PC-9 (cell line): ENCODE measurements at regions not wholly inside any gene's neighbourhood (a gene's known extent, or its start where the extent isn't known, plus 50 kb on each side); places are given as distances from the start of the nearest gene placed in this dataset.

Source experiments
- BruUV-seq: library from RNA; stranded (reverse); fragments of 400-500 nt; replicated peaks from 2 replicates; lab custom pipeline; 2021; lab: Mats Ljungman, UMichigan
- CTCF ChIA-PET: fragments of 300-600 bp; sonication (Branson Sonifier 250); formaldehyde crosslinking; loops from one replicate; lab custom pipeline; 2022; ENCODE audit warnings: antibody characterized with exemption; lab: Charles Lee
- POLR2A ChIA-PET: fragments of 300-600 bp; sonication (Branson Sonifier 250); formaldehyde crosslinking; loops from one replicate; lab custom pipeline; 2022; ENCODE audit warnings: antibody characterized with exemption; ENCODE audit not compliant: unreplicated experiment; lab: Charles Lee
- DNase-seq, 2 experiments: peaks; one replicate each; pipeline versions ENCODE4 v3.0.0 to v3.0.0-alpha.2; 2015 to 2022; ENCODE audit warnings: mixed read lengths in 1 of 2
- H2AFZ ChIP-seq: fragments of 200-600 bp; sonication (generic); 2 replicates; pipeline ENCODE4 v1.8.1; 2017; ENCODE audit warnings: antibody characterized with exemption
- H3F3A ChIP-seq: fragments of 200-600 bp; sonication (generic); 2 replicates; pipeline ENCODE4 v1.8.1; 2017; ENCODE audit warnings: antibody characterized with exemption, mild to moderate bottlenecking, low read depth; ENCODE audit not compliant: insufficient read depth
- H3K27ac ChIP-seq: fragments of 200-600 bp; sonication (generic); 2 replicates; pipeline ENCODE4 v1.6.1; 2016; ENCODE audit warnings: mixed run types
- H3K27me3 ChIP-seq: fragments of 200-600 bp; sonication (generic); 2 replicates; pipeline ENCODE4 v1.6.1; 2016; ENCODE audit warnings: low read depth, mixed run types; ENCODE audit not compliant: insufficient read depth
- H3K36me3 ChIP-seq: fragments of 200-600 bp; sonication (generic); 2 replicates; pipeline ENCODE4 v1.6.1; 2016; ENCODE audit warnings: low read depth, mixed run types
- H3K4me1 ChIP-seq: fragments of 200-600 bp; sonication (generic); replicated peaks from 2 replicates; pipeline ENCODE4 v1.6.1; 2016; ENCODE audit warnings: mixed run types; ENCODE audit not compliant: insufficient read depth
- H3K4me2 ChIP-seq: fragments of 200-600 bp; sonication (generic); 2 replicates; pipeline ENCODE4 v1.6.1; 2017; ENCODE audit warnings: mixed run types
- H3K4me3 ChIP-seq: fragments of 200-600 bp; sonication (generic); 2 replicates; pipeline ENCODE4 v1.6.1; 2016; ENCODE audit warnings: mixed run types
- H3K79me2 ChIP-seq: fragments of 200-600 bp; sonication (generic); 2 replicates; pipeline ENCODE4 v1.6.1; 2017; ENCODE audit warnings: low read depth, mixed run types
- H3K9me2 ChIP-seq: fragments of 200-600 bp; sonication (generic); 2 replicates; pipeline ENCODE4 v1.8.1; 2017; ENCODE audit warnings: mild to moderate bottlenecking; ENCODE audit not compliant: insufficient read depth
- H3K9me3 ChIP-seq: fragments of 200-600 bp; sonication (generic); 2 replicates; pipeline ENCODE4 v1.8.1; 2016; ENCODE audit warnings: low read depth; ENCODE audit not compliant: insufficient read depth
- H4K20me1 ChIP-seq: fragments of 200-600 bp; sonication (generic); 2 replicates; pipeline ENCODE4 v1.8.1; 2017; ENCODE audit not compliant: insufficient read depth
- CTCF ChIP-seq: fragments of 200-600 bp; sonication (generic); conservative IDR thresholded peaks from 2 replicates; pipeline ENCODE4 v1.6.1; 2017; ENCODE audit warnings: mixed run types, antibody characterized with exemption, mild to moderate bottlenecking, moderate library complexity
- EZH2 ChIP-seq: fragments of 200-600 bp; sonication (generic); IDR thresholded peaks from 2 replicates; pipeline ENCODE4 v1.8.0; 2017; ENCODE audit warnings: antibody characterized with exemption, low read depth
- intact Hi-C: fragments of 100-400 bp; cut with micrococcal nuclease; formaldehyde crosslinking; loops from one replicate; pipeline ENCODE4 v1.10.0; 2022; ENCODE audit not compliant: unreplicated experiment

GRCh38 chrX:49773993-49774392 lies 55.1 kb upstream of the PAGE4 start:
- CTCF ChIA-PET, result no interaction called here
- BruUV-seq, result no TSS peak

GRCh38 chrX:49767236-49767635 lies 61.9 kb upstream of the PAGE4 start:
- ChIA-PET POLR2A (no interaction called here), CTCF (no interaction called here)
- intact Hi-C loops, result no loop called here
- no peak overlapping the region for H3K4me2 ChIP-seq
- DNase-seq, result no peak
- no TSS peak for BruUV-seq
- H3K4me3 ChIP-seq, result no peak overlapping the region
- H2AFZ ChIP-seq, result no peak overlapping the region
- no peaks in the 10 kb centered on the region for H3K9me2 ChIP-seq
- TF ChIP-seq CTCF (no peak), EZH2 (no peak)
- no peaks in the 10 kb centered on the region for H3K4me1 ChIP-seq
- H3K79me2 ChIP-seq, result no peaks in the 10 kb centered on the region
- H3K27ac ChIP-seq, result no peak overlapping the region
- H3F3A ChIP-seq, result no peaks in the 10 kb centered on the region
- H3K9me3 ChIP-seq, result no peaks in the 10 kb centered on the region
- no peaks in the 10 kb centered on the region for H3K36me3 ChIP-seq
- H4K20me1 ChIP-seq, result no peaks in the 10 kb centered on the region
- H3K27me3 ChIP-seq, result no peaks in the 10 kb centered on the region

More at GRCh38 chrX:49773993-49774392, 55.1 kb upstream of the PAGE4 start:
- H3K27ac ChIP-seq, result no peak overlapping the region
- no peak overlapping the region for H2AFZ ChIP-seq
- TF ChIP-seq CTCF, result no peak
- no peak for TF ChIP-seq EZH2
- no peaks in the 10 kb centered on the region for H3K27me3 ChIP-seq
- H3K4me3 ChIP-seq, result no peak overlapping the region
- DNase-seq, result no peak
- H3K79me2 ChIP-seq, result no peaks in the 10 kb centered on the region
- H3K36me3 ChIP-seq, result no peaks in the 10 kb centered on the region
- no peaks in the 10 kb centered on the region for H3F3A ChIP-seq
- no peaks in the 10 kb centered on the region for H3K9me3 ChIP-seq
- no peaks in the 10 kb centered on the region for H4K20me1 ChIP-seq
- POLR2A ChIA-PET, result no interaction called here
- no peaks in the 10 kb centered on the region for H3K4me1 ChIP-seq
- no peaks in the 10 kb centered on the region for H3K9me2 ChIP-seq
- no peak overlapping the region for H3K4me2 ChIP-seq
- intact Hi-C loops, result no loop called here

DNA sequence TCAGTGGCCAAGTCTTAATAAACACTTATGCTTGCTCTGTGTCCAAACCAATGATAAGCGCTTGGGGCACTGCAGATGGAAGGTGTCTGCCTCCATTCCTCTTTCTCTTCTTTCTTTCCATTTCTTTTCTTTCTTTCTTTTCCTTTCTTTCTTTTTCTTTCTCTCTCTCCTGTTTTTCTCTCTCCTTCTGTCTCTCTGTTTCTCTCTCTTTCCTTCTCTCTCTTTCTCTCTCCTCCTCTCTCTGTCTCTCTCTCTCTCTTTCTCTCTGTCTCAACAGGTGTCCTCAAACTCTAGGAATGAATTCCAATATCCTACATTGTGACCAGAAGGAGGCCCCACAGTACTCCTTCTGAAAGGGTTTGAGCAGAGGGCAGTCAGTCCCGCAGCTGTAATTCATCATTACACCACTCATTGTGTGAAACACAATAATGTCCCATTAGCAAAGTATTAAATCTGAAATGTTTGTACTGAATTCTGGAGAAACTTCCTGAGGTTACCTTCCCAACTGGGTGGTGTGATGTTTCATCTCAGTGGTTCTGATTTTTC lies 66.5 kb upstream of the PAGE1 start:
- H2AFZ ChIP-seq, result no peak overlapping the region

More for the DNA sequence above, 66.5 kb upstream of the PAGE1 start:
- ChIA-PET CTCF (no interaction called here), POLR2A (no interaction called here)
- Histone ChIP-seq H3K4me2 (no peak overlapping the region), H3K4me3 (no peak overlapping the region), H3K9me3 (no peaks in the 10 kb centered on the region), H3K27ac (no peak overlapping the region), H3K4me1 (no peaks in the 10 kb centered on the region), H3K79me2 (no peaks in the 10 kb centered on the region), H3K36me3 (no peaks in the 10 kb centered on the region), H3K9me2 (no peaks in the 10 kb centered on the region), H3K27me3 (no peaks in the 10 kb centered on the region), H4K20me1 (no peaks in the 10 kb centered on the region), H3F3A (no peaks in the 10 kb centered on the region)
- intact Hi-C loops, result no loop called here
- no peak for TF ChIP-seq EZH2
- no peak for TF ChIP-seq CTCF
- no TSS peak for BruUV-seq
- no peak for DNase-seq
